Body of pancreas (tissue), 4 donors: ENCODE measurements at regions not wholly inside any gene's neighbourhood (a gene's known extent, or its start where the extent isn't known, plus 50 kb on each side); places are given as distances from the start of the nearest gene placed in this dataset.
A peak's percentile ranks its signal among the peaks of the same experiment; 100 is the strongest.

Experiments
- ATAC-seq: fragments of 150-250 bp; one replicate; pipeline ENCODE4 v1.9.1; 2016
- DNase-seq, 4 donors: peaks; one replicate each; pipeline ENCODE4 v3.0.0-alpha.2; 2019
- H3K27ac ChIP-seq, 4 donors: fragments of 200-600 bp; sonication (generic); 1 replicate in 3 of 4; 2 replicates in 1 of 4; pipeline versions ENCODE4 v1.5.1 to v1.6.1; 2016 to 2019; ENCODE audit warnings: mild to moderate bottlenecking in 1 of 4, mixed read lengths in 1 of 4, moderate library complexity in 1 of 4
- H3K27me3 ChIP-seq, 2 donors: fragments of 200-600 bp; sonication (generic); one replicate each; pipeline ENCODE4 v1.6.0; 2016; ENCODE audit warnings: mild to moderate bottlenecking in 1 of 2
- H3K36me3 ChIP-seq, 2 donors: fragments of 200-600 bp; sonication (generic); replicated peaks in 1 of 2; 2 replicates each; pipeline ENCODE4 v1.5.1; 2016; ENCODE audit warnings: low read depth in 2 of 2; ENCODE audit not compliant: insufficient read depth in 1 of 2
- H3K4me1 ChIP-seq: fragments of 200-600 bp; sonication (generic); one replicate; pipeline ENCODE4 v1.6.0; 2016
- H3K4me3 ChIP-seq, 2 donors: fragments of 200-600 bp; sonication (generic); 1 replicate in 1 of 2; 2 replicates in 1 of 2; pipeline ENCODE4 v1.5.1; 2016 to 2019
- H3K9me3 ChIP-seq, 3 donors: fragments of 200-600 bp; sonication (generic); 1 replicate in 2 of 3; 2 replicates in 1 of 3; pipeline ENCODE4 v1.5.1; 2016
- CTCF ChIP-seq, 7 experiments: fragments of 450-650 bp in 4 of 7; fragments of 200-600 bp in 3 of 7; sonication (generic) in 3 of 7; IDR thresholded peaks; one replicate each; pipeline ENCODE4 v1.5.1; 2016 to 2019; ENCODE audit warnings: antibody characterized with exemption in 7 of 7
- POLR2A ChIP-seq, 3 donors: fragments of 450-650 bp; IDR thresholded peaks; one replicate each; pipeline ENCODE4 v1.6.1; 2016; ENCODE audit warnings: antibody characterized with exemption in 3 of 3, mild to moderate bottlenecking in 2 of 3
- WGBS, 2 donors: methylation state at CpG; one replicate each; pipeline ENCODE4 v1.1.5; 2017; 5-methylcytosine and 5-hydroxymethylcytosine counted together
- intact Hi-C: fragments of 100-400 bp; cut with DNase I; formaldehyde crosslinking; loops from one replicate; pipeline ENCODE4 v1.15.1; 2023

- no peak overlapping the region for H3K4me3 ChIP-seq
- H3K4me1 ChIP-seq, result no peaks in the 10 kb centered on the region
- 60 to 78% methylated on average over 3 of the region's 3 CpGs for WGBS, 2 donors
- H3K9me3 ChIP-seq, result no peaks in the 10 kb centered on the region
- intact Hi-C loops, result no loop called here
- DNase-seq (no peak), ATAC-seq (no peak)
- TF ChIP-seq POLR2A (IDR thresholded peaks at IDR 0.05), result no peak
- TF ChIP-seq CTCF (IDR thresholded peaks at IDR 0.05), result no peak
- H3K27ac ChIP-seq, result no peak overlapping the region
- no peaks in the 10 kb centered on the region for H3K36me3 ChIP-seq
- no peaks in the 10 kb centered on the region for H3K27me3 ChIP-seq
Measured at GRCh38 chr7:19948160-19948559, 174.7 kb upstream of the TMEM196 start.

GRCh38 chr7:19944363-19945120, 171.1 kb upstream of the TMEM196 start:
- DNase-seq (no peak), ATAC-seq (no peak)
- Histone ChIP-seq H3K4me1 (no peaks in the 10 kb centered on the region), H3K27ac (no peak overlapping the region), H3K4me3 (no peak overlapping the region), H3K27me3 (no peaks in the 10 kb centered on the region), H3K9me3 (no peaks in the 10 kb centered on the region), H3K36me3 (no peaks in the 10 kb centered on the region)
- WGBS, 2 donors, result 75 to 80% methylated on average over 5 of the region's 5 CpGs
- no peak for TF ChIP-seq CTCF (IDR thresholded peaks at IDR 0.05)
- intact Hi-C loops, result no loop called here

GRCh38 chr7:19939746-19940145, 166.3 kb upstream of the TMEM196 start:
- no peaks in the 10 kb centered on the region for H3K36me3 ChIP-seq
- H3K27me3 ChIP-seq, result no peaks in the 10 kb centered on the region
- no peak for ATAC-seq
- intact Hi-C loops, result no loop called here
- no peaks in the 10 kb centered on the region for H3K9me3 ChIP-seq
- TF ChIP-seq CTCF (IDR thresholded peaks at IDR 0.05), result no peak
- TF ChIP-seq POLR2A (IDR thresholded peaks at IDR 0.05), result no peak
- no peaks in the 10 kb centered on the region for H3K4me1 ChIP-seq
- DNase-seq, result no peak
- no peak overlapping the region for H3K27ac ChIP-seq
- H3K4me3 ChIP-seq, result no peak overlapping the region

- no peak for TF ChIP-seq CTCF (IDR thresholded peaks at IDR 0.05)
- TF ChIP-seq POLR2A (IDR thresholded peaks at IDR 0.05), result no peak
- H3K4me1 ChIP-seq, result peaks cover 8% of the 10 kb centered on the region
- 12 to 25% methylated on average over 4 of the region's 4 CpGs for WGBS, 2 donors
- no peaks in the 10 kb centered on the region for H3K36me3 ChIP-seq
- H3K27me3 ChIP-seq, result no peaks in the 10 kb centered on the region
- ATAC-seq, result peak; percentile 76
- no peaks in the 10 kb centered on the region for H3K9me3 ChIP-seq
- peak; percentile 37 to 67 (median 58) for DNase-seq
- H3K27ac ChIP-seq, result peak overlapping the region in 3 of 4 donors; percentile 23 to 51 (median 41)
- H3K4me3 ChIP-seq, result no peak overlapping the region
- intact Hi-C loops, result no loop called here
Measured at GRCh38 chr7:19932549-19933249, 159.3 kb upstream of the TMEM196 start.
